LNCaP clone FGC (cell line): ENCODE measurements at regions not wholly inside any gene's neighbourhood (a gene's known extent, or its start where the extent isn't known, plus 50 kb on each side); places are given as distances from the start of the nearest gene placed in this dataset.

Experiments
- DNase-seq: peaks from one replicate; pipeline ENCODE4 v3.0.0-alpha.2; 2011; ENCODE audit warnings: low read depth
- H3K4me3 ChIP-seq: 2 replicates; pipeline ENCODE4 v1.5.1; 2011; ENCODE audit warnings: mild to moderate bottlenecking, low read depth, low read length, control low read depth
- CTCF ChIP-seq: IDR thresholded peaks from 2 replicates; pipeline ENCODE4 v1.5.1; 2012; ENCODE audit warnings: mild to moderate bottlenecking; ENCODE audit not compliant: control insufficient read depth, insufficient read depth; ENCODE audit errors: extremely low read depth

- DNase-seq, result no peak
- no peak for TF ChIP-seq CTCF
- no peak overlapping the region for H3K4me3 ChIP-seq
Observed at GRCh38 chr4:7141151-7141834, 51.0 kb upstream of the SORCS2 start.

GRCh38 chr4:7140692-7141069 is 51.7 kb upstream of the SORCS2 start:
- H3K4me3 ChIP-seq, result no peak overlapping the region
- no peak for TF ChIP-seq CTCF
- DNase-seq, result no peak

- no peak for TF ChIP-seq CTCF
- DNase-seq, result no peak
Observed at GRCh38 chr4:7140062-7140691, 52.2 kb upstream of the SORCS2 start.

GRCh38 chr4:7139167-7139982 is 53.0 kb upstream of the SORCS2 start:
- no peak overlapping the region for H3K4me3 ChIP-seq
- no peak for TF ChIP-seq CTCF
- no peak for DNase-seq

More at GRCh38 chr4:7140062-7140691, 52.2 kb upstream of the SORCS2 start:
- no peak overlapping the region for H3K4me3 ChIP-seq

- no peak for DNase-seq
- H3K4me3 ChIP-seq, result no peak overlapping the region
- TF ChIP-seq CTCF, result no peak
Observed at GRCh38 chr4:7138223-7139166, 53.8 kb upstream of the SORCS2 start.

- DNase-seq, result no peak
- TF ChIP-seq CTCF, result no peak
- H3K4me3 ChIP-seq, result no peak overlapping the region
Observed at GRCh38 chr4:7137326-7138200, 54.8 kb upstream of the SORCS2 start.
